ENCODE measurements at regions not wholly inside any gene's neighbourhood (a gene's known extent, or its start where the extent isn't known, plus 50 kb on each side); places are given as distances from the start of the nearest gene placed in this dataset.

- no peaks in the 10 kb centered on the region for H3K36me3 ChIP-seq (ENCODE audit: control insufficient read depth, insufficient read depth, low read length)
Observed at GRCh38 chr2:2847209-2847676, 516.2 kb upstream of the MYT1L start.

More at GRCh38 chr2:2847209-2847676, 516.2 kb upstream of the MYT1L start:
- ChIA-PET CTCF (no interaction called here), POLR2A (ENCODE audit: unreplicated experiment) (no interaction called here)
- TF ChIP-seq FOS (IDR thresholded peaks at IDR 0.05; ENCODE audit: low read depth, low read length): no peak
- no peak for TF ChIP-seq NFE2L2 (IDR thresholded peaks at IDR 0.05; ENCODE audit: low read depth, low read length)
- TF ChIP-seq POLR2A (IDR thresholded peaks at IDR 0.05; ENCODE audit: low read depth, low read length): no peak
- no peak for TF ChIP-seq ELK1 (IDR thresholded peaks at IDR 0.05; ENCODE audit: borderline replicate concordance, low read depth, low read length)
- no peak for TF ChIP-seq MXI1 (IDR thresholded peaks at IDR 0.05; ENCODE audit: borderline replicate concordance, low read depth, low read length)
- TF ChIP-seq CHD1 (IDR thresholded peaks at IDR 0.05; ENCODE audit: low read depth, low read length): no peak
- TF ChIP-seq CEBPB (IDR thresholded peaks at IDR 0.05; ENCODE audit: low read depth, low read length): no peak
- TF ChIP-seq MAFK (IDR thresholded peaks at IDR 0.05; ENCODE audit: low read depth, low read length): no peak
- no peak for TF ChIP-seq RAD21 (IDR thresholded peaks at IDR 0.05; ENCODE audit: low read length)
- TF ChIP-seq CTCF (conservative IDR thresholded peaks at IDR 0.05; ENCODE audit: low read depth, low read length): no peak
- TF ChIP-seq SMC3 (IDR thresholded peaks at IDR 0.05; ENCODE audit: low read depth, low read length): no peak
- no peak for TF ChIP-seq RFX5 (IDR thresholded peaks at IDR 0.05; ENCODE audit: low read depth, low read length)
- no peak for TF ChIP-seq MAZ (IDR thresholded peaks at IDR 0.05; ENCODE audit: borderline replicate concordance, low read depth, low read length)
- no peak for TF ChIP-seq RCOR1 (IDR thresholded peaks at IDR 0.05; ENCODE audit: insufficient replicate concordance, low read length)
- no peak for TF ChIP-seq USF2 (IDR thresholded peaks at IDR 0.05; ENCODE audit: low read depth, low read length)
- TF ChIP-seq BHLHE40 (IDR thresholded peaks at IDR 0.05; ENCODE audit: low read depth, low read length): no peak
- Histone ChIP-seq H3K14ac (replicated peaks; ENCODE audit: low read depth, low read length) (no peak overlapping the region), H2AK5ac (ENCODE audit: low read depth, low read length) (no peak overlapping the region), H3K9me3 (ENCODE audit: control insufficient read depth, insufficient read depth, low read length) (peaks cover 66% of the 10 kb centered on the region), H2AFZ (replicated peaks; ENCODE audit: low read length, poor library complexity) (no peak overlapping the region), H4K91ac (ENCODE audit: insufficient read depth, low read depth, low read length) (no peak overlapping the region), H3K23ac (ENCODE audit: low read depth, low read length) (no peak overlapping the region), H4K5ac (ENCODE audit: low read depth, low read length) (no peak overlapping the region), H3K18ac (ENCODE audit: low read depth, low read length) (no peak overlapping the region), H3K4me2 (ENCODE audit: low read depth, low read length) (no peak overlapping the region), H3K9me1 (ENCODE audit: insufficient read depth, low read length) (no peaks in the 10 kb centered on the region), H2BK15ac (ENCODE audit: low read depth, low read length) (no peak overlapping the region), H3K4me1 (ENCODE audit: control insufficient read depth, insufficient read depth, low read length) (no peaks in the 10 kb centered on the region), H3K27ac (ENCODE audit: insufficient read depth, low read length) (no peak overlapping the region), H3K4ac (ENCODE audit: low read depth, low read length) (no peak overlapping the region), H3K9ac (ENCODE audit: low read depth, low read length) (no peak overlapping the region), H2BK20ac (ENCODE audit: low read depth, low read length) (no peak overlapping the region), H3K4me3 (ENCODE audit: insufficient read depth, low read depth, low read length) (no peak overlapping the region), H3K79me1 (ENCODE audit: low read depth in 1 of 2, low read length in 2 of 2) (no peaks in the 10 kb centered on the region), H3K56ac (ENCODE audit: extremely low read depth, insufficient read depth, low read length) (no peak overlapping the region), H2AK9ac (replicated peaks; ENCODE audit: low read depth, low read length, poor library complexity) (no peak overlapping the region), H4K20me1 (ENCODE audit: insufficient read depth, low read length) (no peaks in the 10 kb centered on the region), H4K8ac (ENCODE audit: low read depth in 2 of 2, low read length in 2 of 2) (no peak overlapping the region), H2BK5ac (ENCODE audit: low read depth, low read length, poor library complexity, severe bottlenecking) (no peak overlapping the region), H3K27me3 (ENCODE audit: control insufficient read depth, insufficient read depth, low read length) (no peaks in the 10 kb centered on the region), H2BK120ac (ENCODE audit: low read depth, low read length) (no peak overlapping the region)
- dilution Hi-C loops (cut with HindIII; ENCODE audit: low sequenced_read_pairs, unreplicated experiment) (no loop called here), intact Hi-C loops (cut with micrococcal nuclease) (no loop called here), in situ Hi-C loops (cut with MboI; ENCODE audit: low sequenced_read_pairs) (no loop called here)
- no peak for ATAC-seq (ENCODE audit: low read depth)
- WGBS, 2 experiments (ENCODE audit: extremely low coverage in 2 of 2, insufficient read length in 1 of 2): 8% methylated on average over 2 of the region's 5 CpGs; no CpG with 5 or more reads in 1 of the 2 experiments
- no peak for DNase-seq
- no TSS peak for BruUV-seq (replicated peaks)
